Caki2 (cell line): ENCODE measurements at regions not wholly inside any gene's neighbourhood (a gene's known extent, or its start where the extent isn't known, plus 50 kb on each side); places are given as distances from the start of the nearest gene placed in this dataset.

ENCODE experiments used
- DNase-seq: peaks from one replicate; pipeline ENCODE4 v3.0.0-alpha.2; 2015; ENCODE audit warnings: low read depth
- in situ Hi-C: cut with HindIII; loops from 2 replicates; pipeline ENCODE4 v1.10.0; 2016; ENCODE audit warnings: low sequenced_read_pairs, low pct_unique_long_range_greater_than_20kb, mixed read lengths

GRCh38 chr1:173411835-173412742 lies 65.0 kb upstream of the PRDX6 start:
- DNase-seq: no peak
- in situ Hi-C loops: no loop called here

GRCh38 chr1:173413271-173413707 lies 63.8 kb upstream of the PRDX6 start:
- no peak for DNase-seq
- in situ Hi-C loops: no loop called here

GRCh38 chr1:173414136-173414535 lies 63.0 kb upstream of the PRDX6 start:
- DNase-seq: no peak
- in situ Hi-C loops: no loop called here

GRCh38 chr1:173414539-173415226 lies 62.5 kb upstream of the PRDX6 start:
- in situ Hi-C loops: no loop called here
- DNase-seq: no peak

GRCh38 chr1:173415490-173415889 lies 61.6 kb upstream of the PRDX6 start:
- in situ Hi-C loops: no loop called here

GRCh38 chr1:173415905-173416450 lies 61.2 kb upstream of the PRDX6 start:
- in situ Hi-C loops: no loop called here

More at GRCh38 chr1:173415490-173415889, 61.6 kb upstream of the PRDX6 start:
- no peak for DNase-seq

GRCh38 chr1:173417563-173417962 lies 59.6 kb upstream of the PRDX6 start:
- no peak for DNase-seq
- in situ Hi-C loops: no loop called here

More at GRCh38 chr1:173415905-173416450, 61.2 kb upstream of the PRDX6 start:
- DNase-seq: no peak

GRCh38 chr1:173418107-173418985 lies 58.8 kb upstream of the PRDX6 start:
- in situ Hi-C loops: no loop called here

GRCh38 chr1:173420330-173420806 lies 56.8 kb upstream of the PRDX6 start:
- peak; percentile 69 for DNase-seq
- in situ Hi-C loops: no loop called here

More at GRCh38 chr1:173418107-173418985, 58.8 kb upstream of the PRDX6 start:
- DNase-seq: no peak

- in situ Hi-C loops: no loop called here
These were observed 55.8 kb upstream of the PRDX6 start for GRCh38 chr1:173421286-173421685.

GRCh38 chr1:173421789-173422188 lies 55.3 kb upstream of the PRDX6 start:
- in situ Hi-C loops: no loop called here
- no peak for DNase-seq

More at GRCh38 chr1:173421286-173421685, 55.8 kb upstream of the PRDX6 start:
- DNase-seq: no peak

- DNase-seq: no peak
- in situ Hi-C loops: no loop called here
These were observed 54.6 kb upstream of the PRDX6 start for GRCh38 chr1:173422456-173422976.

- DNase-seq: no peak
- in situ Hi-C loops: no loop called here
These were observed 53.8 kb upstream of the PRDX6 start for GRCh38 chr1:173423291-173423690.

GRCh38 chr1:173424143-173424542 lies 53.0 kb upstream of the PRDX6 start:
- no peak for DNase-seq

GRCh38 chr1:173424782-173425407 lies 52.2 kb upstream of the PRDX6 start:
- in situ Hi-C loops: no loop called here
- no peak for DNase-seq

More at GRCh38 chr1:173424143-173424542, 53.0 kb upstream of the PRDX6 start:
- in situ Hi-C loops: no loop called here

GRCh38 chr1:173426057-173426456 lies 51.1 kb upstream of the PRDX6 start:
- in situ Hi-C loops: no loop called here
- DNase-seq: no peak
